ENCODE measurements at regions not wholly inside any gene's neighbourhood (a gene's known extent, or its start where the extent isn't known, plus 50 kb on each side); places are given as distances from the start of the nearest gene placed in this dataset.

DNA sequence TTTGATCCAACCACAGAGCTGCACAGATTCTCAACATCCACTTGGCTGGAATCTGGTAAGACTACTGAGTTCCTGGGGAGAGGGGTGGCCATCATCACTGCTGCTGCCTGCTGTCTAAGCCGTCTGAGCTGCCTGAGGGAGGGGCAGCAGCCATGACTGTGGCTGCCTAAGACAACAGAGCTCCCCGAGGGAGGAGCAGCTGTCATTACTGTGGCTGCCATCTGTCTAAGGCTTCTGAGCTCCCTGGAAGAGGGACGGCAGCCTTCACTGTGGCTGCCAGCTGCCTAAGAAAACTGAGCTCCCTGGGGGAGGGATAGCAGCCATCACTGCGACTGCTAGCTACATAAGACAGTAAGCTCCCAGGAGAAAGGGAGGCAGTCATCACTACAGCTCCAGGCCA, 584.4 kb downstream of the NR4A2 start:
- TF ChIP-seq POLR2A (IDR thresholded peaks at IDR 0.05), result no peak
- no peak for TF ChIP-seq POLR2AphosphoS5 (IDR thresholded peaks at IDR 0.05; ENCODE audit: insufficient read depth in 1 of 2, low read depth in 1 of 2)
